NCI-H146 treated with DMSO at 0.1 percent for 48 hours (cell line): ENCODE measurements at regions not wholly inside any gene's neighbourhood (a gene's known extent, or its start where the extent isn't known, plus 50 kb on each side); places are given as distances from the start of the nearest gene placed in this dataset.

Experiments
- DNase-seq: peaks from one replicate; lab custom pipeline; 2025; ENCODE audit not compliant: unreplicated experiment; lab: John Stamatoyannopoulos, UW

GRCh38 chr2:51224790-51225189 lies 192.9 kb upstream of the NRXN1 start:
- no peak for DNase-seq

DNA sequence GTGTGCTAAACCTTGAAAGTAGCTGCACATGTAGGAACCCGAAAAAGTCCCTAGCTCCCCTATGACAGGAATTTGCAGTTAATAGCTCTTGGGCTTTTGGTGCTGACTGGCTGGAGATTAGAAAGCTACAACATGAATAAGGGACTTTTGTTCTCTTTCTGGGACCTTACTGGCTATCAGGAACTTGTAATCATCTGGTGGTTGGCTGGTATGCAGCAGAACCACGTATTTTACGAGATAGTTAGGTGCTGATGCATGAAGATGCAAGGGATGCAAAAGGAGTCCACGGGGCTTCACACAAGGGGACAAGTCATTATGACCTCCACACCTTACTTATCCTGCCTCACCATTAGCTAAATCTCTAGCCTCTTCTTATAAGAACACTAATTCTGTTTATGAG lies 190.2 kb upstream of the NRXN1 start:
- DNase-seq: no peak

GRCh38 chr2:51220606-51221005 lies 188.7 kb upstream of the NRXN1 start:
- DNase-seq: no peak

DNA sequence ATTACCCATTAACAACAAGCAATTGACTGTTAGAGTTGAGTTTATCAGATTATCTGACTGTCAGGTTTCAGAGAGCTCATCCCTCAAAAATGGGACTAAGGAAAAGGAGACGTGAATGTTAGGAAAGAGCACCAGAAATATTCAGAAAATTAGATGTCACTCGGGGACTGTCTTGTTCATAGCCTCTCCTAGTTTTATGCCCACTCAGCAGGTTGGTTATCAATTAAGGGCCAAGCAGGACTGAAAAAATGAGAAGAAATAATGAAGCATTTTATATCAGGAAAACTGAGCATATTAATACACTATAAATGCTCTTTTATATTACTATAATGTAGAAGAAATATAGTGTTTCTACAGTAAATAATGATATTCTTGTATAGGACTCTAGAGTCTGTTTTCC lies 188.1 kb upstream of the NRXN1 start:
- DNase-seq: no peak

DNA sequence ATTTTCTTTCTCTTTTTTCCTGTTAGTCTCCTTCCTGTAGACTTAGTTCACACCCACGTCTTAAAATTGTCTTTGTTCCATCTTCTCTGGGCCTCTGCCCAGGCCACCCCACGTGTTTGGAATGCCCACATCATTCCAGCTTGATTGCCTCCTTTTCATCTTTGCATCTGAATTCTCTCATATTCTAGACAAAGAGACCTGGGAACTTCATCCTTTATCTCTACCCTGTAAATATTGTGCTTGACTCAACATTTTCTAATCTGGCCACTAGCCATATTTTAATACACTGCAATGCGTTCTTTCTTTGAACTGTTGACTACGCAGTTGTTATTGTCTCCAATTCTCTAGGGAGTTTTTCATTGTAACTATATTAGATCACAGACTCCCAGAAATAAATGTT lies 187.5 kb upstream of the NRXN1 start:
- DNase-seq: no peak

- DNase-seq: no peak
These were observed 186.1 kb upstream of the NRXN1 start for GRCh38 chr2:51218047-51218446.

GRCh38 chr2:51213826-51214225 lies 181.9 kb upstream of the NRXN1 start:
- no peak for DNase-seq

DNA sequence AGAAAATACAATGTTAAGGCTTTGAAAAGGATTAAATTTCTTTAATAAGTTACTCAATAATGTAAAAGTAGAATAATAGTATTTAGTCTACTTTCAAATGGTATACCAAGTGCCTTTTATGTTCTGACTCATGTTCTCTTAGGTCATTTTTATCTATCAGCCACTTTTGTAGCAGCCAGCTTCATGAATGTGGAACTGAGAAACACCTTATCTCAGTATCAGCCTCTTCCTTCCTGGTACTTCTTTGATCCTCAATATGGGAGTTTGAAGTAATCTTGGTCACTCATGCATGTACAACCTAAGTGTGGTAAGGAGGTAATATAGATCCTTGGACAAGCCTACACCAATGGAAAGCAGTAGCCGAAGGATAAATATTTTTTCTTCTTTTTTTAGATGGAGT lies 180.4 kb upstream of the NRXN1 start:
- no peak for DNase-seq

DNA sequence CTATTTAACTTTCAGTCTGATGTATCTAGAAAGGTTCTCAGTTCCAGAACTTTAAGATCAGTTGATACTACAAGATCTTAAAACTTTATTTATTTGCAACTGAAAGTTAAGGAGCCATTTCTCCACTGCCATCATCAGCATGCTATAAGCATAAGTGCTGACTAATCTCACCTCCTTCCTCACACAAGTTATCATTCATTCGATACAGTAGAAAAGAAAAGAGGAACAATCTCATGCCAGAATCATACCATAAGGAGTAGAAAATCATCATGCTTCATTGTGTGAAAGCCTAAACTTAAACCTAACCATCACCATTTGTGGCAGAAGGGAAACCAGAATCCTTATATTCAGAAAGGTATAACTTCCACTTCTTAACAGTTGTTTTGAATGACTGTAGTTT lies 176.6 kb upstream of the NRXN1 start:
- no peak for DNase-seq

DNA sequence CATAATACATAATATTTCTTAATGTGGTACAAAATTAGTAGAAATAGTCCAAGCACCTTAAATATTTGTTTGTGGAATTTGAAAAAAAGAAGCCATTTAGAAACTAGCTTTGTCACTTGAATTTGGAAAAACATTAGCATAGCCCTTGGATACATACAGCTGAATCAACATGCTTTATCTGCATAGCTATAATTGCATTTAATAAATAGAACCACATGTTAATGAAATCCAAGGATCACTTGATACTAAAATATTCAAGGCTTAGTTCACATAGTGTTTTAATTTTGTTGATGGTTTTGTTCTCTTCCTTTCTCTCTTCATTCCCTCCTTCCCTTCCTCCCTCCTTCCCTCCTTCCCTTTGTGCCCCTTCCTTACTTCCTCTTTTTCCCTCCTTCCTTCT lies 169.4 kb upstream of the NRXN1 start:
- no peak for DNase-seq

DNA sequence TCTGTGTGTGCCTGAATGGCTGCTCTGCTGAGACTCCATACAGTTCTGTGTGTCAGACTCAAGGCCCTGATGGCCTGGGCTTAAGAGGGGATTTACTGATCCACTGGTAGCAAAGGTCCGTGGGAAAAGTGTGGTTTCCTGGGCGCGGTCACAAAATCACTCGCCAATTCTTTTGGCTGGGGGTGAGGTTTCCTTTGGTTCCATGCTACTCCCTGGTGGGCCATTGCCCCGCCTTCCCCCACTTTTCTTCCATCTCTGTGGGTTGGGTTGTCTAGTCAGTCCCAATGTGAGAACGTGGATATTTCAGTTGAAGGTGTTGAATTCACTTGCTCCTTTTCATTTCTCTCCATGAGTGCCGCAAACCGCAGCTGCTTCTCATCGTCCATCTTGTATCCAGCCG lies 162.7 kb upstream of the NRXN1 start:
- DNase-seq: no peak

GRCh38 chr2:51170273-51170672 lies 138.3 kb upstream of the NRXN1 start:
- no peak for DNase-seq

GRCh38 chr2:51165534-51166260 lies 133.8 kb upstream of the NRXN1 start:
- DNase-seq: peak; percentile 76

- DNase-seq: peak; percentile 59
These were observed 126.3 kb upstream of the NRXN1 start for GRCh38 chr2:51158251-51158650.

- no peak for DNase-seq
These were observed 121.3 kb upstream of the NRXN1 start for GRCh38 chr2:51153236-51153635.

DNA sequence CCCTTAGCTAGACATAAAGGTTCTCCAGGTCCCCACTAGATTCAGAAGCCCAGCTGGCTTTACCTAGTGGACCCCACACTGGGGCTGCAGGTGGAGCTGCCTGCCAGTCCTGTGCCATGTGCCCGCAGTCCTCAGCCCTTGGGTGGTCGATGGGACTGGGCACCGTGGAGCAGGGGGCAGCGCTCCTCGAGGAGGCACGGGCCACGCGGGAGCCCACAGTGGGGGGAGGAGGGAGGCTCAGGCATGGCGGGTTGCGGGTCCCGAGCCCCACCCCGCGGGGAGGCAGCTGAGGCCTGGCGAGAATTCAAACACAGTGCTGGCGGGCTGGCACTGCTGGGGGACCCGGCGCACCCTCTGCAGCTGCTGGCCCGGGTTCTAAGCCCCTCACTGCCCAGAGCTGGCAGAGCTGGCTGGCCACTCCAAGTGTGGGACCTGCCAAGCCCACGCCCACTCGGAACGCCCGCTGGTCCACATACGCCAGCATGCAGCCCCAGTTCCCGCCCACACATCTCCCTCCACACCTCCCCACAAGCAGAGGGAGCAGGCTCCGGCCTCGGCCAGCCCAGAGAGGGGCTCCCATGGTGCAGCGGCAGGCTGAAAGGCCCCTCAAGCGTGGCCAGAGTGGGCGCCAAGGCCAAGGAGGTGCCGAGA lies 119.7 kb upstream of the NRXN1 start:
- no peak for DNase-seq

GRCh38 chr2:51149725-51150124 lies 117.8 kb upstream of the NRXN1 start:
- DNase-seq: no peak

GRCh38 chr2:51145761-51146160 lies 113.8 kb upstream of the NRXN1 start:
- DNase-seq: no peak

DNA sequence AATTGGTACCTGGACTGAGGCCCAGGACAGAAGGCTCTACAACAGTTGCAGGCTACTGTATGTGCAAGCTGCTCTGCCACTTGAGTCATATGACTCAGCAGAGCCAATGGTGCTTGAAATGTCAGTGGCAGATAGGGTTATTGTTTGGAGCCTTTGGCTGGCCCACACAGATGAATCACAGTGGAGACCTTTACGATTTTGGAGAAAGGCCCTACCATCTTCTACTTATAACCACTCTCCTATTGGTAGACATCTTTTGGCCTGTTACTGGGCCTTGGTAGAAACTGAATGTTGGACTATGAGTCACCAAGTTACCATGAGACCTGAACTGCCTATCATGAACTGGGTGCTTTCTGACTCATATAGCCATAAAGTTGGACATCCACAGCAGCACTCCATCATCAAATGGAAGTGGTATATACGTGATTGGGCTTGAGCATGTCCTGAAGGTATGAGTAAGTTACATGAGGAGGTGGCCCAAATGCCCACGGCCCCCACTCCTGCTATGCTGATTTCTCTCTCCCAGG lies 88.9 kb upstream of the NRXN1 start:
- no peak for DNase-seq

GRCh38 chr2:51111532-51111931 lies 79.6 kb upstream of the NRXN1 start:
- DNase-seq: no peak

GRCh38 chr2:51108794-51109193 lies 76.9 kb upstream of the NRXN1 start:
- no peak for DNase-seq

DNA sequence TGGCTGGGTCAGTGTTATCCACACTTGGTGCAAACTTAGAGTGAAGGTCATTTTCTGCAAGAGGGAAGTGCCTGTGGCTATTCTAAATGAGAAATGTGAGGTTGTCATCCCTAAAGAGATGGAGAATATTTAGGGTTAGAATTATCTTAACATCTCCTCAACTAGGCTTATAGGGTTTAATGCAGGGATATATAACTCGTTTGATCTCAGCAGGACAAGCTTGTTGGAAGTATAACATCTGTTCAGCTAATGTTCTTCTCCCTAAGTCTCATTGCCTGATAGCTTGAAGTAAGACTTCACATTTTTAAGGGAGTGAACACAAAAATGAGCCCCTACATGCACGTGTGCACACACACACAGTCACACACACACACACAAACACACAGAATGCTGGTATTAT lies 75.9 kb upstream of the NRXN1 start:
- DNase-seq: no peak

GRCh38 chr2:51105811-51106210 lies 73.9 kb upstream of the NRXN1 start:
- DNase-seq: no peak
